NCI-H2227 treated with DMSO at 0.1 percent for 48 hours (cell line): ENCODE measurements at regions not wholly inside any gene's neighbourhood (a gene's known extent, or its start where the extent isn't known, plus 50 kb on each side); places are given as distances from the start of the nearest gene placed in this dataset.

Experiments used
- DNase-seq: peaks from one replicate; lab custom pipeline; 2025; lab: John Stamatoyannopoulos, UW

GRCh38 chr9:78725503-78725902 lies 428.6 kb downstream of the PSAT1 start:
- DNase-seq = no peak

- no peak for DNase-seq
Measured at GRCh38 chr9:78745331-78745730, 448.4 kb downstream of the PSAT1 start.

GRCh38 chr9:78746010-78746409 lies 449.1 kb downstream of the PSAT1 start:
- DNase-seq = peak; percentile 53

GRCh38 chr9:78753039-78753438 lies 456.1 kb downstream of the PSAT1 start:
- no peak for DNase-seq

- no peak for DNase-seq
Measured at GRCh38 chr9:78756813-78757510, 460.0 kb downstream of the PSAT1 start.

GRCh38 chr9:78763424-78763823 lies 466.5 kb downstream of the PSAT1 start:
- DNase-seq = no peak

GRCh38 chr9:78765861-78766260 lies 468.9 kb downstream of the PSAT1 start:
- DNase-seq = no peak

- DNase-seq = no peak
Measured at GRCh38 chr9:78767490-78767889, 470.6 kb downstream of the PSAT1 start.

GRCh38 chr9:78769690-78770089 lies 472.8 kb downstream of the PSAT1 start:
- DNase-seq = no peak

- no peak for DNase-seq
Measured at GRCh38 chr9:78775211-78775610, 478.3 kb downstream of the PSAT1 start.

- DNase-seq = no peak
Measured at GRCh38 chr9:78775696-78776295, 478.9 kb downstream of the PSAT1 start.

- no peak for DNase-seq
Measured at GRCh38 chr9:78777747-78778146, 480.8 kb downstream of the PSAT1 start.

- DNase-seq = no peak
Measured at GRCh38 chr9:78778318-78778717, 481.4 kb downstream of the PSAT1 start.

- no peak for DNase-seq
Measured at GRCh38 chr9:78778861-78779374, 482.0 kb downstream of the PSAT1 start.

GRCh38 chr9:78781681-78782080 lies 484.8 kb downstream of the PSAT1 start:
- DNase-seq = no peak

GRCh38 chr9:78782234-78782633 lies 485.3 kb downstream of the PSAT1 start:
- no peak for DNase-seq

- DNase-seq = no peak
Measured at GRCh38 chr9:78782858-78783257, 485.9 kb downstream of the PSAT1 start.

- DNase-seq = no peak
Measured at GRCh38 chr9:78783743-78784142, 486.8 kb downstream of the PSAT1 start.

- DNase-seq = no peak
Measured at GRCh38 chr9:78786794-78787193, 489.9 kb downstream of the PSAT1 start.

- DNase-seq = no peak
Measured at GRCh38 chr9:78788101-78788500, 491.2 kb downstream of the PSAT1 start.

GRCh38 chr9:78791779-78792178 lies 494.9 kb downstream of the PSAT1 start:
- DNase-seq = no peak

GRCh38 chr9:78792745-78793144 lies 495.8 kb downstream of the PSAT1 start:
- DNase-seq = no peak

GRCh38 chr9:78805771-78806170 lies 508.8 kb downstream of the PSAT1 start:
- DNase-seq = no peak
